GM12872 (cell line): ENCODE measurements at regions not wholly inside any gene's neighbourhood (a gene's known extent, or its start where the extent isn't known, plus 50 kb on each side); places are given as distances from the start of the nearest gene placed in this dataset.

ENCODE experiments used
- TF ChIP-seq, protein P1 (sequence below): IDR thresholded peaks from 3 replicates; pipeline ENCODE4 v1.5.1; 2011; ENCODE audit warnings: low read depth, mild to moderate bottlenecking, low read length, moderate library complexity; ENCODE audit not compliant: insufficient read depth

DNA sequence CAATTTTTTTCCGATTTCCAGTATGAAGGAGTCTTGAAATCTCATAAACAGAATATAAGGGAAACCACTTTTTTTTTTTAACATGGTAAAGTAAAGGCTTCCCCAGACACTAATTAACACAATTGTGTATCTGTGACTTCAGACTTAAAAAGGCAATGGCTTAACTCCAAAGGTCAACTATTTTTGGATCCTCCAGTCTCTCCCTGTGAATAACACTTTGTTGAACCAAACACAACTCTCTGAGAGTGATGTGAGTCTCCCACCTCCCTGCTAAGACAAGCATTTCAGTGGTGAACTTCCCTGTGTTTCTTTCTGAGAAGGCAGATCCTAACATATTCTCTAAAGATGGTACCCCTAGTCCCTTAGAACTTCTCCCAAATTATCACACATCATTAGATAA lies 219.6 kb upstream of the RBBP8 start:
- TF ChIP-seq, protein P1, sequence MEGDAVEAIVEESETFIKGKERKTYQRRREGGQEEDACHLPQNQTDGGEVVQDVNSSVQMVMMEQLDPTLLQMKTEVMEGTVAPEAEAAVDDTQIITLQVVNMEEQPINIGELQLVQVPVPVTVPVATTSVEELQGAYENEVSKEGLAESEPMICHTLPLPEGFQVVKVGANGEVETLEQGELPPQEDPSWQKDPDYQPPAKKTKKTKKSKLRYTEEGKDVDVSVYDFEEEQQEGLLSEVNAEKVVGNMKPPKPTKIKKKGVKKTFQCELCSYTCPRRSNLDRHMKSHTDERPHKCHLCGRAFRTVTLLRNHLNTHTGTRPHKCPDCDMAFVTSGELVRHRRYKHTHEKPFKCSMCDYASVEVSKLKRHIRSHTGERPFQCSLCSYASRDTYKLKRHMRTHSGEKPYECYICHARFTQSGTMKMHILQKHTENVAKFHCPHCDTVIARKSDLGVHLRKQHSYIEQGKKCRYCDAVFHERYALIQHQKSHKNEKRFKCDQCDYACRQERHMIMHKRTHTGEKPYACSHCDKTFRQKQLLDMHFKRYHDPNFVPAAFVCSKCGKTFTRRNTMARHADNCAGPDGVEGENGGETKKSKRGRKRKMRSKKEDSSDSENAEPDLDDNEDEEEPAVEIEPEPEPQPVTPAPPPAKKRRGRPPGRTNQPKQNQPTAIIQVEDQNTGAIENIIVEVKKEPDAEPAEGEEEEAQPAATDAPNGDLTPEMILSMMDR = no peak

DNA sequence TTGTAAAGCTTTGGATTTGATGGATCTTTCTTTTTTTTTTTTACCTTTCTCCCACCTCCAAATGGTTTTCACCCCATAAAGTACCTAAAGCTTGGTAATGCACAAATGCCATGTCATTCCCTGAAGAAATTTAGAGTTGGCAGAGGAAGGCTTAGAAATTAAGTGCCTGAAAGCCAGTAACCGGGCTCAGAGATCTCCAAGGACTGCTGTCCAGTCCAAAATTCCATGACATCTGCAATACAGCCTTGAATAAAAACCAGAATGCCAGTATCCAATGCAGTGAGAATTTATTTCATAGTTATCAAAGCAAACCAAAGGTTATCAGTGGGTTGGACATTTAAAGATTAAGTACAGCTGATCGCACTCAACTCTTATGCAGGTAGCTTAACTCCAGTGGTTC lies 209.9 kb upstream of the RBBP8 start:
- TF ChIP-seq, protein P1 = no peak

DNA sequence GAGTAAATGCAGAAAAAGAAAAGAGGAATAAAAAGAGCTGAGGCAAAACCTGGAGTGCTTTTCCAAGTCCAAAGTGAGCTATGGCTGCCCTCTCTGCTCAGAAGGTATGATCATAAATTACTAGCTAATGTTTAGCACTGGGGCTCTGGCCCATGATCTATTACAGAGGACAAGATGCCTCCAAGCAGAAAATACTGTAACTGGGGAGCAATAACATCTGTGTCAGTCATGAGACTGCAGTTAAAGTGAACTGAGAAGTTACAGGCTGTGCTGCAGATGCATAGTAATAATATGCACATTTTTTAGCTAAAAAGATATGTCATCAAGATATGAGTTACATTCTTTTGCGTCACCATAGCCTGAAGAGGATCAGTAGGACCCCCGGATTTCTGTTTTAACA lies 209.4 kb upstream of the RBBP8 start:
- TF ChIP-seq, protein P1 = no peak

DNA sequence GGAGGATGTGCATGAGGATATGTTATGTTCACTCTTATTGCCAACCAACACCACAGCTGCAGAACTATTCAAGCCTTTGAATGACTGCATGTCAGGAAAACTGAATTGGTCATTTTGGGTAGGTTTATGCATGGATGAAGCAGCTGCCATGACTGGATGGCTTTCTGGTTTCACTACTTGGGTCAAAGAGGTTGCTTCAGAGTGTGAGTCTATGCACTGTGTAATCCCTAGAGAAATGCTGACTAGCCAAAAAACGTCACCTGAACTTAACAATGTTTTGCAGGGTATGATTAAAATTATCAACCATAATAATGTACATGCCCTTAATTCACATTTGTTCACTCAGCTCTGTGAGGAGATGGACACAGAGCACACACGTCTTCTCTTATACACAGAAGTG lies 206.7 kb upstream of the RBBP8 start:
- TF ChIP-seq, protein P1 = no peak

DNA sequence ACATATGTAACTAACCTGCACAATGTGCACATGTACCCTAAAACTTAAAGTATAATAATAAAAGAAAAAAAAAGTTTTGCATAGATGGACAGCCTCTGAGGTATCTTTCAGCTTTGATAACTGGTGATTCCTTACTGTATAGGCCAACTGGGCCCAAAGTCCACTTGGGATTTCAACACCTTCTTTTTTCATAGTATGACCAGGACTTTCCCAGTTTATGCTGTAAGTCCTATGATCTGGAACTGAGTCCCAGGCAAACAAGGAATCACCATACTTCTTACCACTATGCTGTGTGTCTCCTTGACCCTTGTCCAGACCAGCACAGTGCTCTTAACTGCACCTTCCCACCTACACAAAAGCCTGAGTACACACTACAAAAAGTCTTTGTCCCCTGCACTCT lies 205.1 kb upstream of the RBBP8 start:
- TF ChIP-seq, protein P1 = no peak

DNA sequence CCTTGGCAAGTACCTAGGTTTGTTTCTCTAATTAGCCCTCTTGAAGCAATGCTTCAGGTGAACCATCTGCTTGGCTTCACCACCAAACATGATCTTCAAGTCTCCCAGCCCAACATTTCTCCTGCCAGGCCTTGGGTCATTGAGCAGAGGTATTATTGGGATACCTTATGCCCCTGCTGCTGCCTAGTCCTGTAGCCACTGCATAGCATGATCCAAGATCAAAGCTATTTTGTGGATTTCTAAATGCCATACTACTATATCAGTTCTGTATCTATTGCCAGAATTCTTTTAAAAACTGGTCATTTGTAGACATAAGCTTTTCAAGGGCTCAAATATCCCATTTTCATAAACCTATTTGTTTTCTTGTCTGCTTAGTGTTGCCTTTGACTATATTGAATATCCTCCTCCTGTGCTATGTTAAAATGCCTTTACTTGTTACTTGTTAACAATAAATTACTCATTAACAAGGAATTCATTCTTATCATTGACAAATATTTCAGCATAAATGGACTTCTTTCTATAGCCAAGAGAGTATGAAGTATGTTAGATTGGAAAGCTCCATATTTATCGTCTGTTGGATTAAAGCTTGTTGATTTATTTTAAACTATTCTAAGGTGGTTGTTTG lies 204.5 kb upstream of the RBBP8 start:
- TF ChIP-seq, protein P1 = no peak

DNA sequence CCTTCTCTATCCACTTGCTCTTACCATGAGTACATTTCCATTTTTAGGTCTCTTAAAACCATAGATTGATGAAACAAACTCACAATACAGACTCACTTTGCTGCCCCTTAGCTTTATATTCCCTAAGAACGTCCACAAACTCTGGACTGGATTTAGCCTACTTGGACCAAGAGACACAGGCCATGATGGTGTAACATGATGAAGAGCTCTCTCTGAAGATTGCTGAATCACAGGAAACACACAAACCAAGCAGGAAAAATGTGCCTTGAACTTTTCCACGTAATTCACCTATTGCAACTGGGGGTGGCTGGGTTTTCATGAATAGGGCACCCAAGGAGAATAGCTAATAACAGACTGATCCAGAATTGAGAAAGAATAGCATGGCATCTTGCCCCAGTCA lies 201.7 kb upstream of the RBBP8 start:
- TF ChIP-seq, protein P1 = no peak
